ENCODE measurements at regions not wholly inside any gene's neighbourhood (a gene's known extent, or its start where the extent isn't known, plus 50 kb on each side); places are given as distances from the start of the nearest gene placed in this dataset.
"Not testable (repeated sequence)": the region's sequence is repeated elsewhere in the genome, so short reads cannot be mapped to it uniquely, and the experiment has no call there.

DNA sequence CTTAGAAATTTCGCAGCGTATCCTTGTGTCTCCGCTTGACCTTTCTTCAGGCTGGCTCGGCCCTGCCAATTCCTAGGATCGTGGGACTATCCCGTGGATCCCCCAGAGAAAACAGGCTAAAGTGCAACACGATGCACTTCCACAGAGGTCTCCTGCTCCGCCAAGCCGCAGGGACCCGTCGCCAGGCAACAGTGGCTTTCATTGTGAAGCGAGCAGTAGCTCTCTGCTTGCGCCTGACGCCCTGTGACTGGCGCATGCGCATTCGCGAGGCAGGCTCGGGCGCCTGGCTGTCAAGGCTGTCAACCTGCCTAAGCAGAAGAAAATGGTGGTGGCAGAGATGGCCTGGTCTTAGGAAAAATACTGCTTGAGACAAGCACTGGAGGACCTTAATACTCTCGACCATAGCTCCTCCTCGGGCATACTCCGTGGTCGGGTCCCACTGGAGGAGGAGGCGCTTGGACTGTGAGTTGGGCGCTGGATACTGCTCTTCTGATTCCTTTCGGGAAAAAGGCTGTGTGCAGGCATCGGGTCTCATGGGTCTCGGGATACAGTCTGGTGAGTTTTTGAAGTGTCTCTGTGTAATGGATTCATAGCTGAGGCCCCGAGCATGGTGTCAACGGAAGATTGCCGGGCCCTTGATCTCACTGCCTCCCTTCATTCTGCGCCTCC, 2336.1 kb downstream of the TP53TG3F start:
- no peak overlapping the region for H3K27ac ChIP-seq
- ChIA-PET POLR2A (ENCODE audit: low non-redundant PET) (no interaction called here), CTCF (no interaction called here)
- no peak for DNase-seq (ENCODE audit: low spot score)
- TF ChIP-seq, protein P1, sequence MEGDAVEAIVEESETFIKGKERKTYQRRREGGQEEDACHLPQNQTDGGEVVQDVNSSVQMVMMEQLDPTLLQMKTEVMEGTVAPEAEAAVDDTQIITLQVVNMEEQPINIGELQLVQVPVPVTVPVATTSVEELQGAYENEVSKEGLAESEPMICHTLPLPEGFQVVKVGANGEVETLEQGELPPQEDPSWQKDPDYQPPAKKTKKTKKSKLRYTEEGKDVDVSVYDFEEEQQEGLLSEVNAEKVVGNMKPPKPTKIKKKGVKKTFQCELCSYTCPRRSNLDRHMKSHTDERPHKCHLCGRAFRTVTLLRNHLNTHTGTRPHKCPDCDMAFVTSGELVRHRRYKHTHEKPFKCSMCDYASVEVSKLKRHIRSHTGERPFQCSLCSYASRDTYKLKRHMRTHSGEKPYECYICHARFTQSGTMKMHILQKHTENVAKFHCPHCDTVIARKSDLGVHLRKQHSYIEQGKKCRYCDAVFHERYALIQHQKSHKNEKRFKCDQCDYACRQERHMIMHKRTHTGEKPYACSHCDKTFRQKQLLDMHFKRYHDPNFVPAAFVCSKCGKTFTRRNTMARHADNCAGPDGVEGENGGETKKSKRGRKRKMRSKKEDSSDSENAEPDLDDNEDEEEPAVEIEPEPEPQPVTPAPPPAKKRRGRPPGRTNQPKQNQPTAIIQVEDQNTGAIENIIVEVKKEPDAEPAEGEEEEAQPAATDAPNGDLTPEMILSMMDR (conservative IDR thresholded peaks at IDR 0.05; ENCODE audit: low read depth): no peak

DNA sequence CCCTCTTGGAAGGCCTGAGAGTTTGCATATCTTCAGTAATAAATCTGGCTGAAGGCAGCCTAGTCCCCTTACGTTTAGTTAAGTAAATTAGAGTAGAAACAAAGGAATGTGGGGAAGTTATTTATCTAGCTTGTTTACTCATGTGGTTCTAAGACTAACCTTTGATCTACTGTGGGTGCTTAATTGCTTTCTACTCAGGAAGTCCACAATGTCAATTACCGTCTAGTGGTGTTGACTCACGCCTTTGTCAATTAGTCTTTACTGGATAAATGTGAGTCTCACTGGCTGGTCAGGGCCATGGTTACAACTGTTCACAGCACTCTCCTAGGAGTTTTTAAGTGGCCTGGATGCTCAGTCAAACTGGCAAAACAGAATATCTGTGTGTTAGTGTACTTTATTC, 2338.4 kb downstream of the TP53TG3F start:
- no peak overlapping the region for H3K27ac ChIP-seq
- ChIA-PET POLR2A (ENCODE audit: low non-redundant PET) (no interaction called here), CTCF (interaction anchor here (1.2 kb wide), 1 partner anchor 11 kb away, joined by 3 read pairs; no protein-coding TSS in a partner anchor)

DNA sequence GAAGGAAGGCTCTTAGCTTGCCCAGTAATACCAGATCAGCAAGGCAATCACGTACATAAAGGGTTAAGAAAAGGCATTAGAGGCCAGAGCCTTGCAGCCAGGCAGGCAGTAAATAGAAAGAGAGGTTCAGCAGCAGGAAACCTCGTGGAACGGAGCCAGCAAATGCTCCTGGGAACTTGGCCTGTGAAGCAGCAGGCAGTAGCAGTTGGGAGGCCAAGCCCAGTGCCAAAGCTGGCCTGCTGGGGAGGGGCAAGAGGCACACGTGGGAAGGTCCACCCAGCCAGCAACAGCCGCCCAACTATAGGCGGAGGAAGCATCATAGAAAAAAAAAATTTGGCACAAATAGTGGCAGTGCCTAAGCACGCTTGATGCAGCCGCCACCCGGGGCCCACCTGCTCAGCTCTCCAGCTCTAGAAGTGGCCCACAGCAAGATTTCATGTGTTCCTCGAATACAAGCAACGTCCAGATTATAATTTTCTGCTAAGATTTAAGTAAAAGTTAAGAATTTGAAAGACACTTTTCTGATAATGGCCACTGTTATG, 2339.5 kb downstream of the TP53TG3F start:
- POLR2A ChIA-PET (ENCODE audit: low non-redundant PET): no interaction called here
- DNase-seq (ENCODE audit: low spot score): no peak
- no peak overlapping the region for H3K27ac ChIP-seq
- CTCF ChIA-PET: no interaction called here
- TF ChIP-seq, protein P1 (conservative IDR thresholded peaks at IDR 0.05; ENCODE audit: low read depth): no peak

More for the DNA sequence above, 2338.4 kb downstream of the TP53TG3F start:
- TF ChIP-seq, protein P1 (conservative IDR thresholded peaks at IDR 0.05; ENCODE audit: low read depth): no peak
- DNase-seq (ENCODE audit: low spot score): no peak

DNA sequence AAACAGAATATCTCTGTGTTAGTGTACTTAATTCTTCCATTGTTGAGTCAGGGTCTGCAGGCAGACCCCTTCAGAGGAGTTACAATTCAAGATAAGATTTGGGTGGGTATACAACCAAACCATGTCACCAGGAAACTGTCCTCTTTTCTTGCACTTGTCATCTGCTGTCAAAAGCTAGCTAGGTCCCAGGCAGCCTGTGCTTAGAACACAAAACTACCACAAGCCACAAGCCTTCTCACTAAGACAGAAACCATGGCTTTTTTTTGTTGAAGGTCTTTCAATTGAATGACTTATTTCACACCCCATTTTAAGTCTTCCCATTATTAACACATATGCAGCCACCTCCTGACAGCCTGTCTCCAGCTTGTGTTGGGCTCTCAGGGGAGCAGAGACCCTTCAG, 2345.1 kb downstream of the TP53TG3F start:
- DNase-seq (ENCODE audit: low spot score); H3K27ac ChIP-seq; CTCF ChIA-PET; POLR2A ChIA-PET (ENCODE audit: low non-redundant PET): not testable (repeated sequence)

DNA sequence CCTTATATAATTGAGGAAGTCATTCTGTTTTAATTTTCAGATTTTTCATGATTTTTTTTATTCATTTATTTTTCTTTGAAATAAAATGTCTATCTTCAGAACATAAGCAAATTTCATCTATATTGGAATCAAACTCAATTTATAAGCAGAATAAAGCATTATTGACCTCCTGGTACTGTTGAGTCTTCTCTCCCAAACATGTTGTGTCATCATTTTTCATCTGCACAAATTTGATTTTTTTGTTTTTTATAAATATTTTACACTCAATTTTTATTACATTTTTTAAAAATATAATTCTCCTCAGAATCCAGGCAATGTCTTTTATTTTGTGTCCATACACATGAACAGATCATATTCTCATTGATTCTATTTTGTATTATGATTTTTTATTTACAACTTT, 2363.9 kb downstream of the TP53TG3F start:
- POLR2A ChIA-PET (ENCODE audit: low non-redundant PET): no interaction called here
- no peak for DNase-seq (ENCODE audit: low spot score)
- TF ChIP-seq, protein P1 (conservative IDR thresholded peaks at IDR 0.05; ENCODE audit: low read depth): no peak
- no peak overlapping the region for H3K27ac ChIP-seq
- CTCF ChIA-PET: no interaction called here

DNA sequence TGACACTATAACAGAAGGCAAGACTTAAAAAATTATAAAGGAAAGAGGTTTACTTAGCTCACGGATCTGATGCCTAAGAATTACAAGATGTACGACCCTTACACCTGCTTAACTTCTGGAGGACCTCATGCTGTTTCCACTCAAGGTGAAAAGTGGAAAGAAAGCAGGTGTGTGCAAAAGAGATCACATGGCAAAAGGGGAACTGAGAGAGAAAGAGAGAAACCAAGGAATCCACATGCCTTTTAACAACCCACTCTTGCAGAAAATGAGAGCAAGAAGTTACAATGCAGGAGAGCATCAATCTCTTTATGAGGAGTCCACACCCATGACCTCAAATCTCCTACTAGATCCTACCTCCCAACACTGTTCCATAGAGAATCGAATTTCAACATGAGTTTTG, 2382.2 kb downstream of the TP53TG3F start:
- ChIA-PET CTCF (no interaction called here), POLR2A (ENCODE audit: low non-redundant PET) (no interaction called here)
- TF ChIP-seq, protein P1 (conservative IDR thresholded peaks at IDR 0.05; ENCODE audit: low read depth): no peak
- DNase-seq (ENCODE audit: low spot score): no peak
- H3K27ac ChIP-seq: no peak overlapping the region

DNA sequence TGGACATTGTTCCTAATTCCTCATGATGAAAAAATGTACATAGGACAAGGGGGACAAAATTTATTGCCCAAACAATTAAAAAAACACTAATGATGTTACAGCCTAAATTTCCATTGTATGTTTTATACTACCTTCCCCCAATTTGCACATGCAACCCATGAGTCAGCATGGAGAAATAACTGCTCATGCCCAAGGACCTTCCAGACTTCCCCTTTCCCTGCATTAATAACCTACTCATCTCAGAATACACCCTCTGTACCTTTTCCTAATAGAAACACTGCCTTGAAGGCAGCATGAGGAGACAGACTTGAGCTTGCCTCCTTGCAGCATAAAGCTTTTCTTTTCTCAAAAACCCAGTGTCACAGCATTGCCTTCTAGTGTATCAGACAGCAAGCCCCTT, 2402.8 kb downstream of the TP53TG3F start:
- no peak for DNase-seq (ENCODE audit: low spot score)
- ChIA-PET CTCF (interaction anchor here (0.7 kb wide), 1 partner anchor 18 kb away, joined by 4 read pairs; no protein-coding TSS in a partner anchor), POLR2A (ENCODE audit: low non-redundant PET) (no interaction called here)
- H3K27ac ChIP-seq: no peak overlapping the region
- TF ChIP-seq, protein P1 (conservative IDR thresholded peaks at IDR 0.05; ENCODE audit: low read depth): no peak

Measured in RWPE1 (cell line).